ENCODE measurements at regions not wholly inside any gene's neighbourhood (a gene's known extent, or its start where the extent isn't known, plus 50 kb on each side); places are given as distances from the start of the nearest gene placed in this dataset.
A peak's percentile ranks its signal among the peaks of the same experiment; 100 is the strongest.

- TF ChIP-seq CTCFL (IDR thresholded peaks at IDR 0.05; ENCODE audit: borderline replicate concordance, insufficient read depth, low read depth, low read length, poor library complexity, severe bottlenecking) = no peak
- TF ChIP-seq SNAPC5 (CRISPR knock-in tag; IDR thresholded peaks at IDR 0.05) = no peak
- no peak for TF ChIP-seq EZH2 (IDR thresholded peaks at IDR 0.05; ENCODE audit: borderline replicate concordance, low read depth, low read length)
- no peak for TF ChIP-seq ADNP (tag; IDR thresholded peaks at IDR 0.05)
- no peak for TF ChIP-seq SMAD4 (CRISPR knock-in tag; conservative IDR thresholded peaks at IDR 0.05)
- TF ChIP-seq GTF2B (IDR thresholded peaks at IDR 0.05; ENCODE audit: extremely low read depth, insufficient read length) = no peak
- TF ChIP-seq PRDM10 (IDR thresholded peaks at IDR 0.05; ENCODE audit: partially characterized antibody) = no peak
- TF ChIP-seq ZNF740 (CRISPR knock-in tag; IDR thresholded peaks at IDR 0.05) = no peak
- no peak for TF ChIP-seq ZNF740 (tag; IDR thresholded peaks at IDR 0.05)
- peak; percentile 98 for TF ChIP-seq ATF7 (IDR thresholded peaks at IDR 0.05)
- no peak for TF ChIP-seq MLX (CRISPR knock-in tag; conservative IDR thresholded peaks at IDR 0.05)
- TF ChIP-seq XRCC3 (IDR thresholded peaks at IDR 0.05) = no peak
- peak; percentile 84 for TF ChIP-seq NFE2 (IDR thresholded peaks at IDR 0.05; ENCODE audit: low read depth)
- no peak for TF ChIP-seq ZNF445 (CRISPR knock-in tag; IDR thresholded peaks at IDR 0.05; ENCODE audit: low read depth)
- no peak for TF ChIP-seq KAT2B (IDR thresholded peaks at IDR 0.05; ENCODE audit: low read depth, low read length)
- TF ChIP-seq SMARCA5 (IDR thresholded peaks at IDR 0.05) = no peak
- TF ChIP-seq ZNF695 (CRISPR knock-in tag; IDR thresholded peaks at IDR 0.05) = no peak
- no peak for TF ChIP-seq NEUROD1 (IDR thresholded peaks at IDR 0.05; ENCODE audit: borderline replicate concordance, low read depth, low read length, partially characterized antibody)
- TF ChIP-seq ATF1 (CRISPR knock-in tag; IDR thresholded peaks at IDR 0.05) = no peak
- TF ChIP-seq ATF1 (tag; IDR thresholded peaks at IDR 0.05) = no peak
- TF ChIP-seq SP1 (CRISPR knock-in tag; IDR thresholded peaks at IDR 0.05) = no peak
- no peak for TF ChIP-seq ZNF217 (CRISPR knock-in tag; IDR thresholded peaks at IDR 0.05)
- no peak for TF ChIP-seq ZNF197 (CRISPR knock-in tag; IDR thresholded peaks at IDR 0.05; ENCODE audit: low read depth)
Observed at GRCh38 chr10:30557884-30558283, 71.7 kb downstream of the LYZL2 start (continued).

Measured in K562 (cell line).